HepG2 (cell line): ENCODE measurements at regions not wholly inside any gene's neighbourhood (a gene's known extent, or its start where the extent isn't known, plus 50 kb on each side); places are given as distances from the start of the nearest gene placed in this dataset.

Source experiments
- FIP1L1 ChIP-seq: fragments of 200-400 bp; formaldehyde crosslinking; IDR thresholded peaks from 2 replicates; pipeline ENCODE4 v1.6.1; 2018; ENCODE audit warnings: low read depth, mild to moderate bottlenecking, low read length, moderate library complexity, borderline replicate concordance; ENCODE audit not compliant: insufficient read depth
- FOXJ3 ChIP-seq: sonication (generic); formaldehyde crosslinking; IDR thresholded peaks from 2 replicates; pipeline ENCODE4 v1.4.0; 2020; ENCODE audit warnings: missing genetic modification reagents, mild to moderate bottlenecking, borderline replicate concordance
- HNRNPK ChIP-seq: fragments of 200-400 bp; formaldehyde crosslinking; IDR thresholded peaks from 2 replicates; pipeline ENCODE4 v1.6.1; 2018; ENCODE audit warnings: low read length, low read depth, moderate library complexity, mild to moderate bottlenecking; ENCODE audit not compliant: poor library complexity, severe bottlenecking
- MEF2D ChIP-seq: sonication (generic); formaldehyde crosslinking; IDR thresholded peaks from 2 replicates; pipeline ENCODE4 v1.5.1; 2020; ENCODE audit warnings: mild to moderate bottlenecking, missing genetic modification reagents
- RARG ChIP-seq: sonication (generic); formaldehyde crosslinking; IDR thresholded peaks from 2 replicates; pipeline ENCODE4 v1.4.0; 2020; ENCODE audit warnings: low read depth, mild to moderate bottlenecking, missing genetic modification reagents
- XRCC5 ChIP-seq: fragments of 200-400 bp; formaldehyde crosslinking; optimal IDR thresholded peaks from 2 replicates; pipeline ENCODE3; 2017; ENCODE audit warnings: mild to moderate bottlenecking, low read length
- ZBTB20 ChIP-seq: sonication (generic); formaldehyde crosslinking; IDR thresholded peaks from 2 replicates; pipeline ENCODE4 v1.8.1; 2023; ENCODE audit warnings: missing genetic modification reagents, low read depth, mild to moderate bottlenecking, borderline replicate concordance
- ZBTB8A ChIP-seq: sonication (generic); formaldehyde crosslinking; IDR thresholded peaks from 2 replicates; pipeline ENCODE4 v1.4.0; 2020; ENCODE audit warnings: mild to moderate bottlenecking, low read depth, missing genetic modification reagents, borderline replicate concordance
- ZNF34 ChIP-seq: sonication (generic); formaldehyde crosslinking; IDR thresholded peaks from 2 replicates; pipeline ENCODE4 v1.4.0; 2020; ENCODE audit warnings: mild to moderate bottlenecking, missing genetic modification reagents, borderline replicate concordance
- ZNF430 ChIP-seq: sonication (generic); formaldehyde crosslinking; IDR thresholded peaks from 2 replicates; pipeline ENCODE4 v1.9.0; 2021; ENCODE audit warnings: mild to moderate bottlenecking, missing genetic modification reagents
- ZNF546 ChIP-seq: sonication (generic); formaldehyde crosslinking; conservative IDR thresholded peaks from 2 replicates; pipeline ENCODE4 v1.8.1; 2023; ENCODE audit warnings: mild to moderate bottlenecking, missing genetic modification reagents
- ZNF607 ChIP-seq: sonication (generic); formaldehyde crosslinking; IDR thresholded peaks from 2 replicates; pipeline ENCODE4 v1.5.1; 2020; ENCODE audit warnings: missing genetic modification reagents, mild to moderate bottlenecking, borderline replicate concordance
- ZNF780A ChIP-seq: sonication (generic); formaldehyde crosslinking; IDR thresholded peaks from 2 replicates; pipeline ENCODE4 v1.8.0; 2022; ENCODE audit warnings: mild to moderate bottlenecking, missing genetic modification reagents, moderate library complexity
- ZNF782 ChIP-seq: sonication (generic); formaldehyde crosslinking; IDR thresholded peaks from 2 replicates; pipeline ENCODE4 v1.4.0; 2020; ENCODE audit warnings: missing genetic modification reagents, mild to moderate bottlenecking, borderline replicate concordance
- TF ChIP-seq, protein P1 (sequence below): sonication (generic); formaldehyde crosslinking; IDR thresholded peaks from 2 replicates; pipeline ENCODE4 v1.8.1; 2023; ENCODE audit warnings: missing genetic modification reagents, inconsistent platforms, borderline replicate concordance
- TF ChIP-seq, protein P2 (sequence below): sonication (generic); formaldehyde crosslinking; IDR thresholded peaks from one replicate; pipeline ENCODE4 v1.5.1; 2020; ENCODE audit warnings: mild to moderate bottlenecking, missing genetic modification reagents; ENCODE audit errors: not compliant biosample characterization
- TF ChIP-seq, protein P3 (sequence below): fragments of 450-650 bp; IDR thresholded peaks from 2 replicates; pipeline ENCODE4 v1.6.1; 2016

DNA sequence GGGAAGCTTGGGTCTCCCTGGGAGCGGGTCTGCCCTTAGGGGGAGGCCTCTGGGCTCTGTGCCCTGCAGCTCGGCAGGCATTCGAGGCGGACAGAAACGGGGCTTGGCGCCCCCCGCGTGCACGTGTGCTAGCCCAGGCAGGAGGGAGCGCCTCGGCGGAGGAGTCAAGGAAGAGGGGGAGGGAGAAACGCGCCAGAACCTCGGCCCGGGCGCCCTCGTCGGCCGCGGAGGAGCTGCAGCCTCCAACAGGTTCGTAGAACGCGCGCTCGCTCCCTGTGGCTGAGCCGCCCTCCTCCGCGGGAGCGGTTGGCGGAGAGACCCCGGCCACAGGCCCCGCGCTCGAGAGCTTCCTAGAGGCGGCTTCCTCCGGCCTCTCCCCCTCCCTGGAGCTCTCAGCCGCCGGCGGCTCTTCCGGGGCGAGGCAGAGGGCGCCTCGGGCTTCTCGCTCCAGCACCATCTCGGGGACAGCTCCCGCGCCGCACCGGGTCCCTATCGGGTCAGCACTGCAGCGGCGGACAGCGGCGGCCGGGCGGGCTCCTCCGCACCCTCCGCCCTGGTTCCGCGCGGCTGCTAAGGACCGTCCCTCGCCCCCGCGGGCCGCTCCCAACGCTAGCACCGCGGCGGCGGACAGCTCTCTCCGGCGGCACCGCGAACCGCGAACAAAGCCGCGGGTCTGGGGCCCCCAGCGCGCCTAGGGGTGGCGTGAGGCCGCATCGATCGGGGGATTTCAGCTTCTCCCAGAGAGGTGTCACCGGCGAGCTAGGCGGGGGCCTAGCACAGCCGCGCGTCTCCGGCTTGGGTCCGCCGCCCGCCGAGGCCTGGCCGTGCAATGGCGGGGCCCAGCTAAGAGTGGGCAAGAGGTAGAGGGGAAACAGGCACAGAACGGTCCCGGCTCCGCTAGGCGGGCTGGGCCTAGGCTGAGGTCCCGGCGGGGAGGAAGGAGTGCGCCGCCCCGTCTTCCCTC lies 74.6 kb upstream of the CPLX2 start (continued):
- peak; percentile 100 for TF ChIP-seq ZNF546 (CRISPR knock-in tag)
- peak; percentile 96 for TF ChIP-seq MEF2D (CRISPR knock-in tag)
- TF ChIP-seq HNRNPK: no peak
- peak; percentile 99 for TF ChIP-seq ZBTB20
- TF ChIP-seq, protein P1, sequence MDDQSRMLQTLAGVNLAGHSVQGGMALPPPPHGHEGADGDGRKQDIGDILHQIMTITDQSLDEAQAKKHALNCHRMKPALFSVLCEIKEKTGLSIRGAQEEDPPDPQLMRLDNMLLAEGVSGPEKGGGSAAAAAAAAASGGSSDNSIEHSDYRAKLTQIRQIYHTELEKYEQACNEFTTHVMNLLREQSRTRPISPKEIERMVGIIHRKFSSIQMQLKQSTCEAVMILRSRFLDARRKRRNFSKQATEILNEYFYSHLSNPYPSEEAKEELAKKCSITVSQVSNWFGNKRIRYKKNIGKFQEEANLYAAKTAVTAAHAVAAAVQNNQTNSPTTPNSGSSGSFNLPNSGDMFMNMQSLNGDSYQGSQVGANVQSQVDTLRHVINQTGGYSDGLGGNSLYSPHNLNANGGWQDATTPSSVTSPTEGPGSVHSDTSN (CRISPR knock-in tag): peak; percentile 99
- no peak for TF ChIP-seq FIP1L1
- TF ChIP-seq, protein P2, sequence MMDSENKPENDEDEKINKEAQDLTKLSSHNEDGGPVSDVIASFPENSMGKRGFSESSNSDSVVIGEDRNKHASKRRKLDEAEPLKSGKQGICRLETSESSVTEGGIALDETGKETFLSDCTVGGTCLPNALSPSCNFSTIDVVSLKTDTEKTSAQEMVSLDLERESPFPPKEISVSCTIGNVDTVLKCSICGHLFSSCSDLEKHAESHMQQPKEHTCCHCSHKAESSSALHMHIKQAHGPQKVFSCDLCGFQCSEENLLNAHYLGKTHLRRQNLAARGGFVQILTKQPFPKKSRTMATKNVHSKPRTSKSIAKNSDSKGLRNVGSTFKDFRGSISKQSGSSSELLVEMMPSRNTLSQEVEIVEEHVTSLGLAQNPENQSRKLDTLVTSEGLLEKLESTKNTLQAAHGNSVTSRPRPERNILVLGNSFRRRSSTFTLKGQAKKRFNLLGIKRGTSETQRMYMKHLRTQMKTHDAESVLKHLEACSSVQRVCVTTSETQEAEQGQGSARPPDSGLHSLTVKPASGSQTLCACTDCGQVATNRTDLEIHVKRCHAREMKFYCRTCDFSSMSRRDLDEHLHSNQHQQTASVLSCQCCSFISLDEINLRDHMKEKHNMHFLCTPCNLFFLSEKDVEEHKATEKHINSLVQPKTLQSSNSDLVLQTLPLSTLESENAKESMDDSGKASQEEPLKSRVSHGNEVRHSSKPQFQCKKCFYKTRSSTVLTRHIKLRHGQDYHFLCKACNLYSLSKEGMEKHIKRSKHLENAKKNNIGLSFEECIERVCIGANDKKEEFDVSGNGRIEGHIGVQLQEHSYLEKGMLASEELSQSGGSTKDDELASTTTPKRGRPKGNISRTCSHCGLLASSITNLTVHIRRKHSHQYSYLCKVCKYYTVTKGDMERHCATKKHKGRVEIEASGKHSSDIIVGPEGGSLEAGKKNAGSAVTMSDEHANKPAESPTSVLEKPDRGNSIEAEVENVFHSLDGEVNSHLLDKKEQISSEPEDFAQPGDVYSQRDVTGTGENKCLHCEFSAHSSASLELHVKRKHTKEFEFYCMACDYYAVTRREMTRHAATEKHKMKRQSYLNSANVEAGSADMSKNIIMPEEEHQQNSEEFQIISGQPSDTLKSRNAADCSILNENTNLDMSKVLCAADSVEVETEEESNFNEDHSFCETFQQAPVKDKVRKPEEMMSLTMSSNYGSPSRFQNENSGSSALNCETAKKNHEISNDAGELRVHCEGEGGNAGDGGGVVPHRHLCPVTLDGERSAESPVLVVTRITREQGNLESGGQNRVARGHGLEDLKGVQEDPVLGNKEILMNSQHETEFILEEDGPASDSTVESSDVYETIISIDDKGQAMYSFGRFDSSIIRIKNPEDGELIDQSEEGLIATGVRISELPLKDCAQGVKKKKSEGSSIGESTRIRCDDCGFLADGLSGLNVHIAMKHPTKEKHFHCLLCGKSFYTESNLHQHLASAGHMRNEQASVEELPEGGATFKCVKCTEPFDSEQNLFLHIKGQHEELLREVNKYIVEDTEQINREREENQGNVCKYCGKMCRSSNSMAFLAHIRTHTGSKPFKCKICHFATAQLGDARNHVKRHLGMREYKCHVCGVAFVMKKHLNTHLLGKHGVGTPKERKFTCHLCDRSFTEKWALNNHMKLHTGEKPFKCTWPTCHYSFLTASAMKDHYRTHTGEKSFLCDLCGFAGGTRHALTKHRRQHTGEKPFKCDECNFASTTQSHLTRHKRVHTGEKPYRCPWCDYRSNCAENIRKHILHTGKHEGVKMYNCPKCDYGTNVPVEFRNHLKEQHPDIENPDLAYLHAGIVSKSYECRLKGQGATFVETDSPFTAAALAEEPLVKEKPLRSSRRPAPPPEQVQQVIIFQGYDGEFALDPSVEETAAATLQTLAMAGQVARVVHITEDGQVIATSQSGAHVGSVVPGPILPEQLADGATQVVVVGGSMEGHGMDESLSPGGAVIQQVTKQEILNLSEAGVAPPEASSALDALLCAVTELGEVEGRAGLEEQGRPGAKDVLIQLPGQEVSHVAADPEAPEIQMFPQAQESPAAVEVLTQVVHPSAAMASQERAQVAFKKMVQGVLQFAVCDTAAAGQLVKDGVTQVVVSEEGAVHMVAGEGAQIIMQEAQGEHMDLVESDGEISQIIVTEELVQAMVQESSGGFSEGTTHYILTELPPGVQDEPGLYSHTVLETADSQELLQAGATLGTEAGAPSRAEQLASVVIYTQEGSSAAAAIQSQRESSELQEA (CRISPR knock-in tag): peak; percentile 100
- TF ChIP-seq, protein P3, sequence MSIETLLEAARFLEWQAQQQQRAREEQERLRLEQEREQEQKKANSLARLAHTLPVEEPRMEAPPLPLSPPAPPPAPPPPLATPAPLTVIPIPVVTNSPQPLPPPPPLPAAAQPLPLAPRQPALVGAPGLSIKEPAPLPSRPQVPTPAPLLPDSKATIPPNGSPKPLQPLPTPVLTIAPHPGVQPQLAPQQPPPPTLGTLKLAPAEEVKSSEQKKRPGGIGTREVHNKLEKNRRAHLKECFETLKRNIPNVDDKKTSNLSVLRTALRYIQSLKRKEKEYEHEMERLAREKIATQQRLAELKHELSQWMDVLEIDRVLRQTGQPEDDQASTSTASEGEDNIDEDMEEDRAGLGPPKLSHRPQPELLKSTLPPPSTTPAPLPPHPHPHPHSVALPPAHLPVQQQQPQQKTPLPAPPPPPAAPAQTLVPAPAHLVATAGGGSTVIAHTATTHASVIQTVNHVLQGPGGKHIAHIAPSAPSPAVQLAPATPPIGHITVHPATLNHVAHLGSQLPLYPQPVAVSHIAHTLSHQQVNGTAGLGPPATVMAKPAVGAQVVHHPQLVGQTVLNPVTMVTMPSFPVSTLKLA: peak; percentile 65
- peak; percentile 100 for TF ChIP-seq RARG (CRISPR knock-in tag)
- TF ChIP-seq ZNF782 (CRISPR knock-in tag): peak; percentile 100
- peak; percentile 99 for TF ChIP-seq ZBTB8A
- peak; percentile 97 for TF ChIP-seq ZNF34
- peak; percentile 81 for TF ChIP-seq FOXJ3
- peak; percentile 99 for TF ChIP-seq ZNF780A (CRISPR knock-in tag)
- peak; percentile 97 for TF ChIP-seq XRCC5
- peak; percentile 100 for TF ChIP-seq ZNF430 (CRISPR knock-in tag)
- TF ChIP-seq ZNF607 (CRISPR knock-in tag): peak; percentile 100
